ENCODE measurements at regions not wholly inside any gene's neighbourhood (a gene's known extent, or its start where the extent isn't known, plus 50 kb on each side); places are given as distances from the start of the nearest gene placed in this dataset.

DNA sequence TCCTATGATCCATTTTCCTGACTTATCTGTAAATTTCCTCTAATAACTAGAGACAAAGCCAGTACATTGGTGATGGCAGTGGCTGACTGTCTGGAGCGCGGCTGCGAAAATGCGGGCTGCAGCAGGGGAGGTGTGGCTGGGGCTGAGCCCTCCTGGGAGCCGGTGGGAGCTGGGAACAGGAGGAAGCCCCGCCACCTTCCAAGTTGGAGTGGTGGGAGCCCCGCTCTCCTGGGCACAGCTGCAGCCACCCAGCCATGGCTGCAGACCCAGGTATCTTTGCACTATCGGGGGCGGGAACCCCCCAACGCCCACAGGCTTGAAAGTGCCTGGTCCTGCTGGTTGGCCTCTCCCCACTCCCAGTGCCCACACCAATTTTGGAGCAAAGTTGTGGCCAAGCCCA lies 633.0 kb upstream of the TMEFF2 start:
- H3K36me3 Mint-ChIP-seq (ENCODE audit: insufficient read depth, unreplicated experiment) = no peaks in the 10 kb centered on the region
- BruUV-seq (replicated peaks) = no TSS peak
- POLR2A ChIA-PET = no interaction called here
- no peaks in the 10 kb centered on the region for H3K27me3 Mint-ChIP-seq (ENCODE audit: insufficient read depth, unreplicated experiment)
- no peak overlapping the region for H3K27ac Mint-ChIP-seq (ENCODE audit: low read depth, unreplicated experiment)
- intact Hi-C loops (cut with micrococcal nuclease) = no loop called here
- DNase-seq (ENCODE audit: unreplicated experiment) = no peak
- no peaks in the 10 kb centered on the region for H3K9me3 Mint-ChIP-seq (ENCODE audit: unreplicated experiment)
- H3K4me3 Mint-ChIP-seq (ENCODE audit: unreplicated experiment) = no peak overlapping the region
- no peaks in the 10 kb centered on the region for H3K4me1 Mint-ChIP-seq (ENCODE audit: insufficient read depth, unreplicated experiment)
- CTCF ChIA-PET = no interaction called here
- TF ChIP-seq CTCF (IDR thresholded peaks at IDR 0.05; ENCODE audit: unreplicated experiment) = no peak

DNA sequence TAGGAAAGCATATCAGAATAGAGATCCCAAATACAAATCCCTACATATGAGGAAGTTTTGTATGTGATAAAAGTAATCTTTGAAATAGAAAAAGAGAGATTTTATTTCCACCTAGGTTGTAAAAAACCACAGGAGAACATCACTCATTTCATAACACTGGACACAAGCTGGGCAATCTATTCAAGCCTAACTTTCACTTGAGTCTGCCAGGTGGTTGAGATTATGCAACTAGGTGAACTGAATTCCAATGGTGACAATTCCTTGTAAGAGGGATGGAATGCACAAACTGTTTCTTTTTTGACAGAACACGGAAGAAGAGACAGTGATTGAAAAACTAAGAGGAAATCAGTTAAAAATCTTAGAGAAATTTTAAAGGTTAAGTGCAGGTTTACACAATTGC lies 619.6 kb upstream of the TMEFF2 start:
- no peak overlapping the region for H3K4me3 Mint-ChIP-seq (ENCODE audit: unreplicated experiment)
- TF ChIP-seq CTCF (IDR thresholded peaks at IDR 0.05; ENCODE audit: unreplicated experiment) = no peak
- BruUV-seq (replicated peaks) = no TSS peak
- H3K27me3 Mint-ChIP-seq (ENCODE audit: insufficient read depth, unreplicated experiment) = no peaks in the 10 kb centered on the region
- H3K4me1 Mint-ChIP-seq (ENCODE audit: insufficient read depth, unreplicated experiment) = no peaks in the 10 kb centered on the region
- peak; percentile 23 for DNase-seq (ENCODE audit: unreplicated experiment)
- ChIA-PET CTCF (no interaction called here), POLR2A (no interaction called here)
- intact Hi-C loops (cut with micrococcal nuclease) = no loop called here
- no peak overlapping the region for H3K27ac Mint-ChIP-seq (ENCODE audit: low read depth, unreplicated experiment)
- H3K36me3 Mint-ChIP-seq (ENCODE audit: insufficient read depth, unreplicated experiment) = no peaks in the 10 kb centered on the region
- peaks cover 6% of the 10 kb centered on the region for H3K9me3 Mint-ChIP-seq (ENCODE audit: unreplicated experiment)

GRCh38 chr2:192813341-192813740 lies 618.6 kb upstream of the TMEFF2 start:
- Mint-ChIP-seq H3K36me3 (ENCODE audit: insufficient read depth, unreplicated experiment) (no peaks in the 10 kb centered on the region), H3K27me3 (ENCODE audit: insufficient read depth, unreplicated experiment) (no peaks in the 10 kb centered on the region), H3K4me1 (ENCODE audit: insufficient read depth, unreplicated experiment) (no peaks in the 10 kb centered on the region), H3K9me3 (ENCODE audit: unreplicated experiment) (peaks cover 14% of the 10 kb centered on the region), H3K4me3 (ENCODE audit: unreplicated experiment) (no peak overlapping the region), H3K27ac (ENCODE audit: low read depth, unreplicated experiment) (no peak overlapping the region)
- no peak for DNase-seq (ENCODE audit: unreplicated experiment)
- BruUV-seq (replicated peaks) = no TSS peak
- TF ChIP-seq CTCF (IDR thresholded peaks at IDR 0.05; ENCODE audit: unreplicated experiment) = no peak
- ChIA-PET POLR2A (no interaction called here), CTCF (no interaction called here)
- intact Hi-C loops (cut with micrococcal nuclease) = no loop called here

DNA sequence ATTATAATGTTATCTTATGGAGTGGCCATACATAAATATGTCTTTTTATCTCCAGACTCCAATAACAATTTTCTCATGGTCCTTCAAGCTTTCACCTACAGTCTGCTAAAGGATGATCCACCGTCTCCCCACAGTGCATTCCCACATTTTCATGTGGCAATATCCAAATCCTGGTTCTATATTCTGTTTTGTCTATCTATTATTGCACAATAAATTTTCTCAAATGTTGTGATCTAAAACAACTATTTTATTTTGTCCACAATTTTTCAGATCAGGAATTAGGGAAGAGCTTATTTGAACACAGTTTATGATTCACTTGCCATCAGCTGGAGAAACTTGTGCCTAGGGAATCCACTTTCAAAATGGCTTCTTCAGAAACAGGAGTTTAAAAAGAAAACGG lies 614.4 kb upstream of the TMEFF2 start:
- Mint-ChIP-seq H3K4me1 (ENCODE audit: insufficient read depth, unreplicated experiment) (no peaks in the 10 kb centered on the region), H3K36me3 (ENCODE audit: insufficient read depth, unreplicated experiment) (no peaks in the 10 kb centered on the region), H3K27me3 (ENCODE audit: insufficient read depth, unreplicated experiment) (no peaks in the 10 kb centered on the region), H3K4me3 (ENCODE audit: unreplicated experiment) (no peak overlapping the region), H3K27ac (ENCODE audit: low read depth, unreplicated experiment) (no peak overlapping the region), H3K9me3 (ENCODE audit: unreplicated experiment) (peaks cover 25% of the 10 kb centered on the region)
- ChIA-PET POLR2A (no interaction called here), CTCF (interaction anchor here (0.6 kb wide), 1 partner anchor 594 kb away, joined by 3 read pairs; no protein-coding TSS in a partner anchor)
- no peak for DNase-seq (ENCODE audit: unreplicated experiment)
- TF ChIP-seq CTCF (IDR thresholded peaks at IDR 0.05; ENCODE audit: unreplicated experiment) = no peak
- BruUV-seq (replicated peaks) = no TSS peak
- intact Hi-C loops (cut with micrococcal nuclease) = no loop called here
